GM23338 (cell line): ENCODE measurements at regions not wholly inside any gene's neighbourhood (a gene's known extent, or its start where the extent isn't known, plus 50 kb on each side); places are given as distances from the start of the nearest gene placed in this dataset.

Source experiments
- ATAC-seq: fragments of 200-7000 bp; cut with Tn5 transposase; 3 replicates; pipeline ENCODE4 v1.9.1; 2020
- DNase-seq: peaks from one replicate; pipeline ENCODE4 v3.0.0-alpha.2; 2015; ENCODE audit warnings: low spot score
- H2AFZ ChIP-seq: fragments of 200-600 bp; sonication (generic); 2 replicates; pipeline ENCODE4 v1.8.0; 2016; ENCODE audit warnings: antibody characterized with exemption, mild to moderate bottlenecking, moderate library complexity
- H3F3A ChIP-seq: fragments of 200-600 bp; sonication (generic); replicated peaks from 2 replicates; pipeline ENCODE4 v1.8.0; 2017; ENCODE audit warnings: antibody characterized with exemption, mixed run types, low read depth
- H3K27ac ChIP-seq: fragments of 200-600 bp; sonication (generic); 2 replicates; pipeline ENCODE4 v1.6.1; 2016; ENCODE audit warnings: low read depth
- H3K27me3 ChIP-seq: fragments of 200-600 bp; sonication (generic); 2 replicates; pipeline ENCODE4 v1.8.0; 2016; ENCODE audit warnings: mild to moderate bottlenecking, mixed run types, moderate library complexity; ENCODE audit not compliant: insufficient read depth
- H3K36me3 ChIP-seq: fragments of 200-600 bp; sonication (generic); 2 replicates; pipeline ENCODE4 v1.8.0; 2016; ENCODE audit warnings: mild to moderate bottlenecking; ENCODE audit not compliant: insufficient read depth
- H3K4me1 ChIP-seq: fragments of 200-600 bp; sonication (generic); 2 replicates; pipeline ENCODE4 v1.8.0; 2016; ENCODE audit warnings: mild to moderate bottlenecking, moderate library complexity; ENCODE audit not compliant: insufficient read depth
- H3K4me2 ChIP-seq: fragments of 200-600 bp; sonication (generic); 2 replicates; pipeline ENCODE4 v1.7.1; 2017; ENCODE audit warnings: mixed run types
- H3K4me3 ChIP-seq: fragments of 200-600 bp; sonication (generic); 2 replicates; pipeline ENCODE4 v1.6.1; 2016; ENCODE audit warnings: mixed run types
- H3K79me2 ChIP-seq: fragments of 200-600 bp; sonication (generic); replicated peaks from 2 replicates; pipeline ENCODE4 v1.8.0; 2017; ENCODE audit warnings: mild to moderate bottlenecking; ENCODE audit not compliant: insufficient read depth
- H3K9me2 ChIP-seq: fragments of 200-600 bp; sonication (generic); 2 replicates; pipeline ENCODE4 v1.8.0; 2017; ENCODE audit not compliant: insufficient read depth
- H4K20me1 ChIP-seq: fragments of 200-600 bp; sonication (generic); replicated peaks from 2 replicates; pipeline ENCODE4 v1.8.0; 2017; ENCODE audit warnings: mild to moderate bottlenecking; ENCODE audit not compliant: insufficient read depth
- H3K27ac Mint-ChIP-seq: 2 replicates; pipeline ENCODE4 v1.8.0; 2020; ENCODE audit warnings: inconsistent platforms, mild to moderate bottlenecking, moderate library complexity, mixed read lengths
- H3K27me3 Mint-ChIP-seq: 3 replicates; pipeline ENCODE4 v1.8.0; 2022; ENCODE audit warnings: low read depth, mild to moderate bottlenecking, moderate library complexity, mixed read lengths, inconsistent platforms; ENCODE audit not compliant: insufficient read depth, poor library complexity
- H3K36me3 Mint-ChIP-seq: 3 replicates; pipeline ENCODE4 v1.8.0; 2021; ENCODE audit warnings: low read depth, mild to moderate bottlenecking, inconsistent platforms, moderate library complexity, mixed read lengths
- H3K4me1 Mint-ChIP-seq: 3 replicates; pipeline ENCODE4 v1.8.0; 2020; ENCODE audit warnings: mild to moderate bottlenecking, inconsistent platforms, mixed read lengths
- H3K4me3 Mint-ChIP-seq: 3 replicates; pipeline ENCODE4 v1.8.0; 2021; ENCODE audit warnings: moderate library complexity, mild to moderate bottlenecking, inconsistent platforms, mixed read lengths
- H3K9me3 Mint-ChIP-seq: 3 replicates; pipeline ENCODE4 v1.8.0; 2020; ENCODE audit warnings: moderate library complexity, mild to moderate bottlenecking, inconsistent platforms, mixed read lengths
- NANOG ChIP-seq: IDR thresholded peaks from 2 replicates; pipeline ENCODE4 v1.6.1; 2016; ENCODE audit warnings: antibody characterized with exemption, borderline replicate concordance
- POLR2AphosphoS5 ChIP-seq: IDR thresholded peaks from 2 replicates; pipeline ENCODE4 v1.6.1; 2016; ENCODE audit warnings: antibody characterized with exemption, low read depth
- ZNF114 ChIP-seq: fragments of 250-450 bp; sonication (Bioruptor Pico); IDR thresholded peaks from 2 replicates; pipeline ENCODE4 v1.5.0; 2020; ENCODE audit warnings: mild to moderate bottlenecking, moderate library complexity
- TF ChIP-seq, protein P1 (sequence below): fragments of 250-450 bp; sonication (Bioruptor Pico); IDR thresholded peaks from 2 replicates; pipeline ENCODE4 v1.5.0; 2020; ENCODE audit warnings: mild to moderate bottlenecking, moderate library complexity

DNA sequence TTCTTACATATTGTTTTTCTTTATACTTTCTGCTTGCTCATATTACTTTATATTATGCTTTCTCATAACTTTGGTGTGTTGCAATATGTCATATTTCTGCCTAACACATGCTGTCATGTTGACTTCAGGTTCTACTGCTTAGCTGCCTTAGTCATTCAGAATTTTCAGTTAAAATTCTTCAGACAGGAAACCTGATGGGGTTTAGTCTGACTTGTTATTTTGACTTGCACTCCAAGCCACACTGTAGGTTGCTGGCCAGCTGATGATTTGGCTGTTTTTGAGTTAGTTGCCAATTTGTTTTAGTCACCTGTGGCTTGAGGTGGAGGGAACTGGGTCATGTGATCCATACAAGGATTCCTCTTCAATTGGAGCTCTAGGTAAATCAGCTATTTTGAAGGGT is 315.4 kb downstream of the MAP2K6 start (continued):
- TF ChIP-seq, protein P1, sequence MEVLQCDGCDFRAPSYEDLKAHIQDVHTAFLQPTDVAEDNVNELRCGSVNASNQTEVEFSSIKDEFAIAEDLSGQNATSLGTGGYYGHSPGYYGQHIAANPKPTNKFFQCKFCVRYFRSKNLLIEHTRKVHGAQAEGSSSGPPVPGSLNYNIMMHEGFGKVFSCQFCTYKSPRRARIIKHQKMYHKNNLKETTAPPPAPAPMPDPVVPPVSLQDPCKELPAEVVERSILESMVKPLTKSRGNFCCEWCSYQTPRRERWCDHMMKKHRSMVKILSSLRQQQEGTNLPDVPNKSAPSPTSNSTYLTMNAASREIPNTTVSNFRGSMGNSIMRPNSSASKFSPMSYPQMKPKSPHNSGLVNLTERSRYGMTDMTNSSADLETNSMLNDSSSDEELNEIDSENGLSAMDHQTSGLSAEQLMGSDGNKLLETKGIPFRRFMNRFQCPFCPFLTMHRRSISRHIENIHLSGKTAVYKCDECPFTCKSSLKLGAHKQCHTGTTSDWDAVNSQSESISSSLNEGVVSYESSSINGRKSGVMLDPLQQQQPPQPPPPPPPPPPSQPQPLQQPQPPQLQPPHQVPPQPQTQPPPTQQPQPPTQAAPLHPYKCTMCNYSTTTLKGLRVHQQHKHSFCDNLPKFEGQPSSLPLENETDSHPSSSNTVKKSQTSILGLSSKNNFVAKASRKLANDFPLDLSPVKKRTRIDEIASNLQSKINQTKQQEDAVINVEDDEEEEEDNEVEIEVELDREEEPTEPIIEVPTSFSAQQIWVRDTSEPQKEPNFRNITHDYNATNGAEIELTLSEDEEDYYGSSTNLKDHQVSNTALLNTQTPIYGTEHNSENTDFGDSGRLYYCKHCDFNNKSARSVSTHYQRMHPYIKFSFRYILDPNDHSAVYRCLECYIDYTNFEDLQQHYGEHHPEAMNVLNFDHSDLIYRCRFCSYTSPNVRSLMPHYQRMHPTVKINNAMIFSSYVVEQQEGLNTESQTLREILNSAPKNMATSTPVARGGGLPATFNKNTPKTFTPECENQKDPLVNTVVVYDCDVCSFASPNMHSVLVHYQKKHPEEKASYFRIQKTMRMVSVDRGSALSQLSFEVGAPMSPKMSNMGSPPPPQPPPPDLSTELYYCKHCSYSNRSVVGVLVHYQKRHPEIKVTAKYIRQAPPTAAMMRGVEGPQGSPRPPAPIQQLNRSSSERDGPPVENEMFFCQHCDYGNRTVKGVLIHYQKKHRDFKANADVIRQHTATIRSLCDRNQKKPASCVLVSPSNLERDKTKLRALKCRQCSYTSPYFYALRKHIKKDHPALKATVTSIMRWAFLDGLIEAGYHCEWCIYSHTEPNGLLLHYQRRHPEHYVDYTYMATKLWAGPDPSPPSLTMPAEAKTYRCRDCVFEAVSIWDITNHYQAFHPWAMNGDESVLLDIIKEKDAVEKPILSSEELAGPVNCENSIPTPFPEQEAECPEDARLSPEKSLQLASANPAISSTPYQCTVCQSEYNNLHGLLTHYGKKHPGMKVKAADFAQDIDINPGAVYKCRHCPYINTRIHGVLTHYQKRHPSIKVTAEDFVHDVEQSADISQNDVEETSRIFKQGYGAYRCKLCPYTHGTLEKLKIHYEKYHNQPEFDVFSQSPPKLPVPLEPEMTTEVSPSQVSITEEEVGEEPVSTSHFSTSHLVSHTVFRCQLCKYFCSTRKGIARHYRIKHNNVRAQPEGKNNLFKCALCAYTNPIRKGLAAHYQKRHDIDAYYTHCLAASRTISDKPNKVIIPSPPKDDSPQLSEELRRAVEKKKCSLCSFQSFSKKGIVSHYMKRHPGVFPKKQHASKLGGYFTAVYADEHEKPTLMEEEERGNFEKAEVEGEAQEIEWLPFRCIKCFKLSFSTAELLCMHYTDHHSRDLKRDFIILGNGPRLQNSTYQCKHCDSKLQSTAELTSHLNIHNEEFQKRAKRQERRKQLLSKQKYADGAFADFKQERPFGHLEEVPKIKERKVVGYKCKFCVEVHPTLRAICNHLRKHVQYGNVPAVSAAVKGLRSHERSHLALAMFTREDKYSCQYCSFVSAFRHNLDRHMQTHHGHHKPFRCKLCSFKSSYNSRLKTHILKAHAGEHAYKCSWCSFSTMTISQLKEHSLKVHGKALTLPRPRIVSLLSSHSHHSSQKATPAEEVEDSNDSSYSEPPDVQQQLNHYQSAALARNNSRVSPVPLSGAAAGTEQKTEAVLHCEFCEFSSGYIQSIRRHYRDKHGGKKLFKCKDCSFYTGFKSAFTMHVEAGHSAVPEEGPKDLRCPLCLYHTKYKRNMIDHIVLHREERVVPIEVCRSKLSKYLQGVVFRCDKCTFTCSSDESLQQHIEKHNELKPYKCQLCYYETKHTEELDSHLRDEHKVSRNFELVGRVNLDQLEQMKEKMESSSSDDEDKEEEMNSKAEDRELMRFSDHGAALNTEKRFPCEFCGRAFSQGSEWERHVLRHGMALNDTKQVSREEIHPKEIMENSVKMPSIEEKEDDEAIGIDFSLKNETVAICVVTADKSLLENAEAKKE (CRISPR knock-in tag), result no peak
- no peak for TF ChIP-seq POLR2AphosphoS5
- no peak for TF ChIP-seq ZNF114 (CRISPR knock-in tag)

DNA sequence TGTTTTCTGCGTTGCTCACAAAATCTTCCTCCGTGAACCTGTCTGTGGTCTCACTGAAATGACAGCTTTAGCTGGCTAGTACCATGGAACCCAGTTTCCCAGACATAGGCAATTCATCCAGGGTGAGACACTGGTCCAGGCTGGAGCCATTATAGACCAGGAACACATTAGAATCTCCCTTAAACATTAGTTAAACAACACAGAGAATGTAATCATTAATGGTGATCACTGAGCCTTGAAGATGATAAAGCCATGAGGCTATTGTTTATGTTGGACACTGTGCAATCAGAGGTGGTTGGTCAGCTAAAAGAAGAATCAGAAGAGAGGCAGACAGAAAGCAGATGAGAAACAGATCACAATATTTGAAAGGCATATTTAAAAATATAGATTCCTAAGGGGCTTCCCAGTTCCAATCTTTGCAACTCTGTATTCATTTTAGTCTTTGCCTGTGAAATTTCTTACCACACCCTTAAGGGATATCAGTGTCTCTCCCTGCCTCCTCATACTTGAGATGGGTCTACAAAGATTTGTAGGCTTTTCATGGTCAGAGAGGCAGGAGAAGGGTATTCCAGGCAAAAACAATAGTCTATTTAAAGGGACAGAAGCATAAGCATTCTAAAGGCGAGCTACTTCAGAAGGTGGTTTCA is 317.9 kb downstream of the MAP2K6 start:
- Histone ChIP-seq H3K79me2 (no peaks in the 10 kb centered on the region), H4K20me1 (no peaks in the 10 kb centered on the region), H3K27ac (no peak overlapping the region), H3F3A (no peaks in the 10 kb centered on the region), H3K36me3 (no peaks in the 10 kb centered on the region), H3K4me3 (no peak overlapping the region), H3K4me2 (no peak overlapping the region), H2AFZ (no peak overlapping the region), H3K9me2 (0 out of 2 replicates have a peak, but pooled peaks cover 4% of the 10 kb centered on the region), H3K27me3 (no peaks in the 10 kb centered on the region), H3K4me1 (no peaks in the 10 kb centered on the region)
- Mint-ChIP-seq H3K9me3 (no peaks in the 10 kb centered on the region; the same call in 1 of the 3 replicates), H3K27me3 (no peaks in the 10 kb centered on the region), H3K36me3 (no peaks in the 10 kb centered on the region), H3K27ac (no peak overlapping the region), H3K4me1 (no peaks in the 10 kb centered on the region), H3K4me3 (no peak overlapping the region)
- ATAC-seq (no peak), DNase-seq (no peak)
- TF ChIP-seq, protein P1 (CRISPR knock-in tag), result no peak
- TF ChIP-seq ZNF114 (CRISPR knock-in tag), result no peak
- no peak for TF ChIP-seq NANOG
